ENCODE measurements at regions not wholly inside any gene's neighbourhood (a gene's known extent, or its start where the extent isn't known, plus 50 kb on each side); places are given as distances from the start of the nearest gene placed in this dataset.

DNA sequence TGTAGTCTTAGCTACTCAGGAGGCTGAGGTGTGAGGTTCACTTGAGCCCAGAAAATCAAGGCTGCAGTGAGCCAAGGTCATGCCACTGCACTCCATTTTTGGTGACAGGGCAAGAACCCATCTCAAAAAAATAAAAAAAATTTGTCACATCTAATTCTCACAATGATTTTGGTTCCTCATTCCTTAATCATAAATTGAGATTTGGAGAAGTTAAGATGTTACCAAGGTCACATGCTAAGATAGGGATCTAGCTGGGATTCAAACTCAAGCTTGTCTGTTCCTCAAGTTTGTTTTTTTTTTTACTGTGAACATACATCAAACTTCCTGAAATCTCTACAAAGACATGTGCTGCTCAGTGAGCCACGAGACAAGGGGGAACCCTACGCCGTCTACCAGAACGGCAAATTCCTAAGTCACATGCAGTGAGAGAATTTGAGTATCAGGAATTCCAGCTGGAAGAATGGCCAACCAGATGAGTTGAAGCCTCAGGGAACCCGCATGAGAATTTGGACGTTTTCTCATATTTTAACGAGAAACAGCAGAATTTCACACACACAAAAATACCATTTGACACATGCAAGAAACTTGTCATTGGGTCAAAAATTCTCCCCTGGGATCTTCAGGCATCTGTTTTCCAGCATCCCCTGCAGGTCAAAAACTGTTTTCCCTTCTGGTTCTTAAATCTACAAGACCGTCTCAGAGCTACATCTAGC is 414.1 kb upstream of the GOT2 start:
- ChIA-PET CTCF (interaction anchor here (0.6 kb wide), 1 partner anchor 52 kb away, joined by 3 read pairs; no protein-coding TSS in a partner anchor), POLR2A (no interaction called here)
- no peak overlapping the region for H3K4me3 ChIP-seq (ENCODE audit: low read depth, low read length)
- no peaks in the 10 kb centered on the region for H3K27me3 ChIP-seq (ENCODE audit: control insufficient read depth, insufficient read depth, low read length)
- TF ChIP-seq CTCF (IDR thresholded peaks at IDR 0.05; ENCODE audit: insufficient read depth, low read depth, low read length) = no peak
- peak; percentile 51 for DNase-seq (ENCODE audit: low read depth)
- no peaks in the 10 kb centered on the region for H3K36me3 ChIP-seq (ENCODE audit: control insufficient read depth, insufficient read depth, low read length)

GRCh38 chr16:59146140-59146539 is 412.0 kb upstream of the GOT2 start:
- H3K4me3 ChIP-seq (ENCODE audit: low read depth, low read length) = no peak overlapping the region
- ChIA-PET CTCF (no interaction called here), POLR2A (no interaction called here)
- no peaks in the 10 kb centered on the region for H3K27me3 ChIP-seq (ENCODE audit: control insufficient read depth, insufficient read depth, low read length)
- TF ChIP-seq CTCF (IDR thresholded peaks at IDR 0.05; ENCODE audit: insufficient read depth, low read depth, low read length) = no peak
- no peak for DNase-seq (ENCODE audit: low read depth)
- H3K36me3 ChIP-seq (ENCODE audit: control insufficient read depth, insufficient read depth, low read length) = no peaks in the 10 kb centered on the region

GRCh38 chr16:59144841-59145240 is 410.7 kb upstream of the GOT2 start:
- Histone ChIP-seq H3K4me3 (ENCODE audit: low read depth, low read length) (no peak overlapping the region), H3K27me3 (ENCODE audit: control insufficient read depth, insufficient read depth, low read length) (no peaks in the 10 kb centered on the region), H3K36me3 (ENCODE audit: control insufficient read depth, insufficient read depth, low read length) (no peaks in the 10 kb centered on the region)
- CTCF ChIA-PET = interaction anchor here (0.6 to 1.2 kb wide), 2 partner anchors 26 to 892 kb away, joined by 3 to 4 read pairs; no protein-coding TSS in a partner anchor
- no peak for TF ChIP-seq CTCF (IDR thresholded peaks at IDR 0.05; ENCODE audit: insufficient read depth, low read depth, low read length)
- POLR2A ChIA-PET = no interaction called here
- DNase-seq (ENCODE audit: low read depth) = no peak

- no peak for DNase-seq (ENCODE audit: low read depth)
- Histone ChIP-seq H3K36me3 (ENCODE audit: control insufficient read depth, insufficient read depth, low read length) (no peaks in the 10 kb centered on the region), H3K27me3 (ENCODE audit: control insufficient read depth, insufficient read depth, low read length) (no peaks in the 10 kb centered on the region), H3K4me3 (ENCODE audit: low read depth, low read length) (no peak overlapping the region)
- TF ChIP-seq CTCF (IDR thresholded peaks at IDR 0.05; ENCODE audit: insufficient read depth, low read depth, low read length) = no peak
- ChIA-PET CTCF (interaction anchor here (1.2 kb wide), 1 partner anchor 25 kb away, joined by 3 read pairs; no protein-coding TSS in a partner anchor), POLR2A (no interaction called here)
Observed at GRCh38 chr16:59144326-59144725, 410.2 kb upstream of the GOT2 start.

GRCh38 chr16:59126486-59126885 is 392.4 kb upstream of the GOT2 start:
- POLR2A ChIA-PET = no interaction called here
- no peak for TF ChIP-seq CTCF (IDR thresholded peaks at IDR 0.05; ENCODE audit: insufficient read depth, low read depth, low read length)
- Histone ChIP-seq H3K27me3 (ENCODE audit: control insufficient read depth, insufficient read depth, low read length) (no peaks in the 10 kb centered on the region), H3K4me3 (ENCODE audit: low read depth, low read length) (no peak overlapping the region), H3K36me3 (ENCODE audit: control insufficient read depth, insufficient read depth, low read length) (no peaks in the 10 kb centered on the region)
- DNase-seq (ENCODE audit: low read depth) = no peak
- CTCF ChIA-PET = interaction anchor here (1.2 kb wide), 1 partner anchor 8 kb away, joined by 3 read pairs; no protein-coding TSS in a partner anchor

Data from BJ (cell line).